Fibroblast of upper back skin (primary cell): ENCODE measurements at regions not wholly inside any gene's neighbourhood (a gene's known extent, or its start where the extent isn't known, plus 50 kb on each side); places are given as distances from the start of the nearest gene placed in this dataset.

Experiments
- DNase-seq: peaks from one replicate; pipeline ENCODE4 v3.0.0-alpha.2; 2013

DNA sequence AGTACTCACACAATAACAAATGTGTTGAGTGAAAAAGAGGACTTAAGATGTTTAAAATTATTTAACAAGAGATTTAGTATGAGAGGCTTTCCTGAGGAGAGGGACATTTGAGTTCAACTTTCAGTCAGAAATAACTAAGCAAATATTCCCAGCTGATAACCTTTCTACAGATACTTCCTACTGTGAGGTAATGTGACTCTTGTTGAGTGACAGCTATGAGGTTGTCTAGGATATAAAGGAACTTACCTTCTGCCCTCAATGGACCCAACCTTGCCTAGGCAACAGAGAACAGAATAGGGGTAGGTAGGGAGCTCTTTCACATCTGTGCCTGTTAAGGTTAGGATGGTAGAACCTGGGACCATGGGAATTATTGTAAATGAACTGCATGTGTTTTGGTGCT is 54.7 kb downstream of the GLUD2 start:
- DNase-seq = no peak

DNA sequence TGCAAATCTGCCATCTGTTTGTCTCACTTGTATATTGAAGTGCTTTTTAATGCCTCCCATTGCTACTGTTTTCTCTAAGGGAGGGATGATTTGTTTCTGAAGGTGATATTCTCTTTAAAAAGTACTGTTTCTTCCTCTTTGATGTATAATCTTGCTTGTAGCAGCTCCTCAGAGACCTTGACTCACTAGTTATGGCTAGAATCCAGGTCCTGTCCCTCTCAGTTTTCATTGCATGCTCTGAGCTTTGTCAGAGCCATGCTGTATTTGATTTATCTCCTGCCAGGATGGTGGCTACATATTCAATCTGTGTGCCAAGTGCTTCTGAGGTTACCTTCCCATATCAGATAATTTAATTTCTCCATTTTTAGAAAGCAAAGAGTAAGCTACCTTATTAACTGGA is 56.0 kb downstream of the GLUD2 start:
- DNase-seq = peak; percentile 45

GRCh38 chrX:121106484-121107235 is 59.2 kb downstream of the GLUD2 start:
- no peak for DNase-seq

- no peak for DNase-seq
These were observed 62.6 kb downstream of the GLUD2 start for GRCh38 chrX:121109986-121110385.

GRCh38 chrX:121110536-121110935 is 63.1 kb downstream of the GLUD2 start:
- no peak for DNase-seq

- DNase-seq = no peak
These were observed 67.3 kb downstream of the GLUD2 start for GRCh38 chrX:121114691-121115090.

GRCh38 chrX:121120690-121121605 is 73.5 kb downstream of the GLUD2 start:
- DNase-seq = no peak

GRCh38 chrX:121122332-121122731 is 74.9 kb downstream of the GLUD2 start:
- DNase-seq = no peak

- DNase-seq = peak; percentile 5
These were observed 81.8 kb downstream of the GLUD2 start for GRCh38 chrX:121128925-121129877.

DNA sequence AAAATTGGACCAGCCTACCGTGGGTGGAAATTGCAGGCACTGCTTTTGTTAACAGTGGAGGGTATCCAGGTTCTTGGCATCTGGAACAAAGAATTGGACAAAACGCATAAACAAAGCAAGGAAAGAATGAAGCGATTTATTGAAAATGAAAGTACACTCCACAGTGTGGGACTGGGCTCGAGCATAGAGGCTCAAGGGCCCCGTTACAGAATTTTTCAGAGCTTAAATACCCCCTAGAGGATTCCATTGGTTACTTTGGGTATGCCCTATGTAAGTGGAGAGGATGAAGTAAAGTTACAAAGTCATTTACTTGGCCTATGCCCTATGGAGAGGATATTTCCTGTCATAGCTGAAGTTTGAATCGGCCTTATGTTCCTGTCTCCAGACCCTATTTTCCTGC is 85.3 kb downstream of the GLUD2 start:
- DNase-seq = no peak

DNA sequence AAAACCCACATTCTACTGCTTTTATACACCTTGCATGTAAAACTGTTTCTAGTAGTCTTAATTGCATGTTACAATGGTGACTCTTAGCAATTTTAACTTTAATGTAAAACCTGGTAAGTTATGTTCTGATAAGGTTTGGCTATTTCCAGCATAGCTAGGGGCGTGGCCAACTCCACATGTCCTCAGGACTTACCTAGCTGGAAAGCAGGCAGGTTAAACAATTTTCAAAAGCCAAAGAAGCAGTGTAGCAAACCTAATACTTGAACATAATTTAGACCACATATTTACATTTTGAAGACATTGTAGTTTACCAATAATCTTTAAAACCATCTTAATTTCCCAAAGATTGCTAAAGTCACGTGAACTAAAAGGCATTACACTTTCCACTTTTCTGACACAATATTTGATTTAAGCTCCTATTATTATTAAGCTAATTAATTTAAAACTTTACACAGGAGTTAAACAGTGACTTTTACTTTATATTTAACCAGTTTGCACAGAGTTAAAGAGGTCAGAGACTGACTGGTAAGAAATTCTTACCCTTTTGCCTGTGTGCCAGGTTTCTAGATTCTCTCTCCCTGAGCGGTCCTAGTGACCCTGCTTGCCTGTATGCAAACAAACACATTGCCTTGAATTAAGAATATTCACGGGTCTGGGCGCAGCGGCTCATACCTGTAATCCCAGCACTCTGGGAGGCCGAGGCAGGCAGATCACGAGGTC is 88.2 kb downstream of the GLUD2 start:
- no peak for DNase-seq

GRCh38 chrX:121146059-121146628 is 98.7 kb downstream of the GLUD2 start:
- DNase-seq = peak; percentile 30

GRCh38 chrX:121150217-121150616 is 102.8 kb downstream of the GLUD2 start:
- DNase-seq = no peak

DNA sequence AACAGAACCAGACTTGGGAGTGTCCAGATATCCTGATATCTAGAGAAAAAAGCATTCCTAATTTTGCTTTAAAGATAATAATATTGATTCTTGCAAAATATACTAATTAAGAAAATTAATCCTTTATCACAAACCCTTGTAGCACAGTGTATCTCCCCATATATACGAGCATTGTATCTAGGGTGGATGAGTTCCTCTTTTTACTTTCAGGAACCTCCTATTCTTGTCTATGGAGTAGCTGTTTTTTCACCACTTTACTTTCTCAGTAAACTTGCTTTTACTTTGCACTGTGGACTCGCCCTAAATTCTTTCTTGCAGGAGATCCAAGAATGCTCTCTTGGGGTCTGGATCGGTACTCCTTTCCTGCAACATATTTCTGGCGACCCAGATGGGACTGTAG is 103.9 kb downstream of the GLUD2 start:
- DNase-seq = no peak

- no peak for DNase-seq
These were observed 107.5 kb downstream of the GLUD2 start for GRCh38 chrX:121154858-121155404.

- peak; percentile 82 for DNase-seq
These were observed 113.6 kb downstream of the GLUD2 start for GRCh38 chrX:121160987-121161386.

- DNase-seq = no peak
These were observed 114.1 kb downstream of the GLUD2 start for GRCh38 chrX:121161501-121161933.

GRCh38 chrX:121163443-121163842 is 116.0 kb downstream of the GLUD2 start:
- no peak for DNase-seq

DNA sequence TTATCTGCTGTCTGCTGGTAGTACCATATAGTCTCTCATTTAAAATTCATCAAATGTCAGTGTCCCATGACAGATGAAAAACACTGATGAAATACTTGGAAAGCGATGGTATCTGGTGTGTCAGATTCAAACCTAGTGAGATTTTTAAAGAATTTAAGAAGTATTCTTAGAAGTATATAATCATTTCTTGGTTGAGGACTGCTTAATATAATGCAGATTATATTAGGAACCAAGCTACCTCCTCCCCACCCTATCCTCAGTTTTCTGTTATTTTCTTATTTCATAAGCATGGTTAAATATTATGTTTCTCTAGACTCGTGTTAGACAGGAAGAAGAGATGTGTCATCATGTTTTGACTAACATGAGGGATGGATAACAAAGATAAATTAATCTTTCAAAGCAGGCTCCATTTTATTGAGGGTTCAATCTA is 118.5 kb downstream of the GLUD2 start:
- DNase-seq = no peak

DNA sequence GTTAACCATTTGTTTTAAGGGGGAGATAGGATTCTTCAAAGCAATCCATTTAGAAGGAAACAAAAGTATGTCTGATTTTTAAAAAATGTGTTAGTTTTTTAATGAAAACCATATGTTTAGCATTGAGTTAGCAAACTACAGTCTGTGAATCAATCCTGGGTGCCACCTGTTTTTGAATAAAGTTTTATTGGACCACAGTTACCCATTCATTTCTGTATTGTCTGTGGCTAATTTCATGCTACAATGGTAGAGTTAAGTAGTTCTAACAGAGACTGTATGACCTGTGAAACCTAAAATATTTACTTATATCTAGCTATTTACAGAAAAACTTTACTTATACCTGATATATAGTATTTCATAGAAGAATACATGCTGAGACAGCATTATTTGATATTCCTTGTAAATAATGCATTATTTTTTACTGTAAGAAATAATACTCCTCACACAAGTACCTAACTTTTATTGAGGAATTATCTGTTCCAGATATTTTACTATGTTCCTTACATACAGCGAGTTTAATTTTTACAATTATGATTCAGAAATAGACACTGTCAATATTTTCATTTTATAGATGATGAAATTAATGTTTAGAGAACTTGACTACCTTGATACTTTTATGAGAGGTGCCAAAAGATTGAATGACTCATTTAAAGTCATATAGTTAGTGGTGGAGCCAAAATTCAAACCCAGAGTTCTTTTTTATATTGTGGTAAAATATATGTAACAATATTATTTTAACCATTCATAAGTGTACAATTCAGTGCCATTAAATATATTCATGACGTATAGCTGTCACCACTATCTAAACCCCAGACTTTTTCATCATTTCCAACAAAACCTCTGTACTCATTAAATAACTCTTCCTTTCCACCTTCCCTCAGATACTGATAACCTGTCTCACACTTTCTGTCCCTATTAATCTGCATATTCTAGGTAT is 122.0 kb downstream of the GLUD2 start:
- DNase-seq = no peak
